HG03521 (cell line): ENCODE measurements at regions not wholly inside any gene's neighbourhood (a gene's known extent, or its start where the extent isn't known, plus 50 kb on each side); places are given as distances from the start of the nearest gene placed in this dataset.

Source experiments
- ATAC-seq: cut with Tn5 transposase; IDR thresholded peaks from one replicate; pipeline ENCODE4 v1.9.1; 2021; ENCODE audit warnings: mild to moderate bottlenecking, moderate library complexity; ENCODE audit not compliant: unreplicated experiment

- no peak for ATAC-seq
Measured at GRCh38 chr9:73548201-73548600, 396.5 kb downstream of the ANXA1 start.

GRCh38 chr9:73549991-73550390 is 398.3 kb downstream of the ANXA1 start:
- ATAC-seq = no peak

GRCh38 chr9:73553295-73553694 is 401.6 kb downstream of the ANXA1 start:
- ATAC-seq = no peak

- no peak for ATAC-seq
Measured at GRCh38 chr9:73558471-73558870, 406.8 kb downstream of the ANXA1 start.

GRCh38 chr9:73565026-73565425 is 413.4 kb downstream of the ANXA1 start:
- no peak for ATAC-seq

GRCh38 chr9:73565833-73566465 is 414.3 kb downstream of the ANXA1 start:
- ATAC-seq = no peak

GRCh38 chr9:73566627-73567026 is 415.0 kb downstream of the ANXA1 start:
- no peak for ATAC-seq

GRCh38 chr9:73573235-73573634 is 421.6 kb downstream of the ANXA1 start:
- ATAC-seq = no peak

GRCh38 chr9:73575101-73576060 is 423.7 kb downstream of the ANXA1 start:
- no peak for ATAC-seq

GRCh38 chr9:73577848-73578247 is 426.2 kb downstream of the ANXA1 start:
- ATAC-seq = no peak

- no peak for ATAC-seq
Measured at GRCh38 chr9:73579823-73580222, 428.2 kb downstream of the ANXA1 start.

- no peak for ATAC-seq
Measured at GRCh38 chr9:73583576-73583975, 431.9 kb downstream of the ANXA1 start.

- ATAC-seq = no peak
Measured at GRCh38 chr9:73595036-73595545, 443.4 kb downstream of the ANXA1 start.

- no peak for ATAC-seq
Measured at GRCh38 chr9:73596321-73596720, 444.7 kb downstream of the ANXA1 start.

GRCh38 chr9:73597039-73597438 is 445.4 kb downstream of the ANXA1 start:
- ATAC-seq = no peak

GRCh38 chr9:73597771-73598170 is 446.1 kb downstream of the ANXA1 start:
- ATAC-seq = no peak

- ATAC-seq = no peak
Measured at GRCh38 chr9:73609381-73609780, 457.7 kb downstream of the ANXA1 start.

- no peak for ATAC-seq
Measured at GRCh38 chr9:73611032-73611431, 459.4 kb downstream of the ANXA1 start.

- ATAC-seq = no peak
Measured at GRCh38 chr9:73613092-73613701, 461.5 kb downstream of the ANXA1 start.

GRCh38 chr9:73615557-73615956 is 463.9 kb downstream of the ANXA1 start:
- no peak for ATAC-seq

- no peak for ATAC-seq
Measured at GRCh38 chr9:73617586-73617985, 465.9 kb downstream of the ANXA1 start.

- peak; percentile 73 for ATAC-seq
Measured at GRCh38 chr9:73640971-73641370, 489.3 kb downstream of the ANXA1 start.
